ENCODE measurements at regions not wholly inside any gene's neighbourhood (a gene's known extent, or its start where the extent isn't known, plus 50 kb on each side); places are given as distances from the start of the nearest gene placed in this dataset.

- H3K9me3 ChIP-seq, result peaks cover 0 to 8% (median 0%) of the 10 kb centered on the region in 4 donors
- H3K4me3 ChIP-seq, result no peak overlapping the region
- TF ChIP-seq CTCF (IDR thresholded peaks at IDR 0.05) (no peak), POLR2A (IDR thresholded peaks at IDR 0.05) (no peak)
- no peak overlapping the region for H3K27ac ChIP-seq
- DNase-seq, result no peak
- no peaks in the 10 kb centered on the region for H3K4me1 ChIP-seq
- no peaks in the 10 kb centered on the region for H3K36me3 ChIP-seq
- H3K27me3 ChIP-seq, result no peaks in the 10 kb centered on the region
Observed at GRCh38 chr1:229760478-229760996, 134.5 kb downstream of the URB2 start.

GRCh38 chr1:229762891-229763290 is 136.8 kb downstream of the URB2 start:
- no peak overlapping the region for H3K27ac ChIP-seq
- no peaks in the 10 kb centered on the region for H3K4me1 ChIP-seq
- no peaks in the 10 kb centered on the region for H3K9me3 ChIP-seq
- no peak for DNase-seq
- no peak overlapping the region for H3K4me3 ChIP-seq
- TF ChIP-seq POLR2A (IDR thresholded peaks at IDR 0.05) (no peak), CTCF (IDR thresholded peaks at IDR 0.05) (no peak)
- no peaks in the 10 kb centered on the region for H3K27me3 ChIP-seq
- H3K36me3 ChIP-seq, result no peaks in the 10 kb centered on the region

GRCh38 chr1:229768232-229768631 is 142.2 kb downstream of the URB2 start:
- no peaks in the 10 kb centered on the region for H3K27me3 ChIP-seq
- H3K4me1 ChIP-seq, result no peaks in the 10 kb centered on the region
- DNase-seq, result no peak
- H3K36me3 ChIP-seq, result no peaks in the 10 kb centered on the region
- TF ChIP-seq POLR2A (IDR thresholded peaks at IDR 0.05) (no peak), CTCF (IDR thresholded peaks at IDR 0.05) (no peak)
- H3K9me3 ChIP-seq, result no peaks in the 10 kb centered on the region
- H3K27ac ChIP-seq, result no peak overlapping the region
- no peak overlapping the region for H3K4me3 ChIP-seq

- Histone ChIP-seq H3K27ac (no peak overlapping the region), H3K9me3 (no peaks in the 10 kb centered on the region), H3K27me3 (no peaks in the 10 kb centered on the region), H3K4me3 (no peak overlapping the region), H3K4me1 (no peaks in the 10 kb centered on the region), H3K36me3 (no peaks in the 10 kb centered on the region)
- DNase-seq, result no peak
- TF ChIP-seq POLR2A (IDR thresholded peaks at IDR 0.05) (no peak), CTCF (IDR thresholded peaks at IDR 0.05) (no peak)
Observed at GRCh38 chr1:229769006-229769405, 143.0 kb downstream of the URB2 start.

- H3K36me3 ChIP-seq, result no peaks in the 10 kb centered on the region
- TF ChIP-seq CTCF (IDR thresholded peaks at IDR 0.05) (no peak), POLR2A (IDR thresholded peaks at IDR 0.05) (no peak)
- no peak overlapping the region for H3K27ac ChIP-seq
- no peak overlapping the region for H3K4me3 ChIP-seq
- no peaks in the 10 kb centered on the region for H3K4me1 ChIP-seq
- no peaks in the 10 kb centered on the region for H3K27me3 ChIP-seq
- no peak for DNase-seq
- no peaks in the 10 kb centered on the region for H3K9me3 ChIP-seq
Observed at GRCh38 chr1:229769809-229770208, 143.8 kb downstream of the URB2 start.

- no peak for TF ChIP-seq POLR2A (IDR thresholded peaks at IDR 0.05)
- no peak for TF ChIP-seq CTCF (IDR thresholded peaks at IDR 0.05)
- Histone ChIP-seq H3K9me3 (no peaks in the 10 kb centered on the region), H3K27me3 (no peaks in the 10 kb centered on the region), H3K36me3 (no peaks in the 10 kb centered on the region), H3K4me3 (no peak overlapping the region), H3K27ac (no peak overlapping the region), H3K4me1 (no peaks in the 10 kb centered on the region)
- no peak for DNase-seq
Observed at GRCh38 chr1:229778794-229779193, 152.7 kb downstream of the URB2 start.

All from Peyer's patch (tissue), 4 donors.